GM20000 (cell line): ENCODE measurements at regions not wholly inside any gene's neighbourhood (a gene's known extent, or its start where the extent isn't known, plus 50 kb on each side); places are given as distances from the start of the nearest gene placed in this dataset.

Experiments used
- DNase-seq: peaks from one replicate; pipeline ENCODE4 v3.0.0; 2012; ENCODE audit warnings: low spot score
- TF ChIP-seq, protein P1 (sequence below): IDR thresholded peaks from 2 replicates; pipeline ENCODE4 v1.5.1; 2012; ENCODE audit warnings: mild to moderate bottlenecking, control low read depth; ENCODE audit errors: extremely low read depth, missing control alignments

DNA sequence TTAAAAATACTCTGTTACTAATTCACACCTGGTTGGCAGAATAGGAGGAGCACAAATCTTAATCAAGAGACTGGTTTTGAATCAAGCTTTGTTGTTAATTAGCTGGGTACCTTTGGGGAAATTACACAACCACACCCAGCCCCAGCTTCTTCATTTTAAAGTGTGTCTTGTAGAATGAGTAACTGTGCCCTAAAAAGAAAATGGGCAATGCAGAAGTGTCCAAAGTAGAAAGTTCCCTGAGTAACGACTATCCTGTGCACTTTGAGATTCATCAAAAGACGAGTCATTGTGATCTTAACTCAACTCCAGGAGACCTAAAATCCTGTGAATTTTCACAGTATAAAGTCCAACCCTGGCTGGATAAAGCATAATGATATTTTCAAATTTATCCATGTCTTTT, 792.3 kb upstream of the HS3ST1 start:
- TF ChIP-seq, protein P1, sequence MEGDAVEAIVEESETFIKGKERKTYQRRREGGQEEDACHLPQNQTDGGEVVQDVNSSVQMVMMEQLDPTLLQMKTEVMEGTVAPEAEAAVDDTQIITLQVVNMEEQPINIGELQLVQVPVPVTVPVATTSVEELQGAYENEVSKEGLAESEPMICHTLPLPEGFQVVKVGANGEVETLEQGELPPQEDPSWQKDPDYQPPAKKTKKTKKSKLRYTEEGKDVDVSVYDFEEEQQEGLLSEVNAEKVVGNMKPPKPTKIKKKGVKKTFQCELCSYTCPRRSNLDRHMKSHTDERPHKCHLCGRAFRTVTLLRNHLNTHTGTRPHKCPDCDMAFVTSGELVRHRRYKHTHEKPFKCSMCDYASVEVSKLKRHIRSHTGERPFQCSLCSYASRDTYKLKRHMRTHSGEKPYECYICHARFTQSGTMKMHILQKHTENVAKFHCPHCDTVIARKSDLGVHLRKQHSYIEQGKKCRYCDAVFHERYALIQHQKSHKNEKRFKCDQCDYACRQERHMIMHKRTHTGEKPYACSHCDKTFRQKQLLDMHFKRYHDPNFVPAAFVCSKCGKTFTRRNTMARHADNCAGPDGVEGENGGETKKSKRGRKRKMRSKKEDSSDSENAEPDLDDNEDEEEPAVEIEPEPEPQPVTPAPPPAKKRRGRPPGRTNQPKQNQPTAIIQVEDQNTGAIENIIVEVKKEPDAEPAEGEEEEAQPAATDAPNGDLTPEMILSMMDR = no peak

DNA sequence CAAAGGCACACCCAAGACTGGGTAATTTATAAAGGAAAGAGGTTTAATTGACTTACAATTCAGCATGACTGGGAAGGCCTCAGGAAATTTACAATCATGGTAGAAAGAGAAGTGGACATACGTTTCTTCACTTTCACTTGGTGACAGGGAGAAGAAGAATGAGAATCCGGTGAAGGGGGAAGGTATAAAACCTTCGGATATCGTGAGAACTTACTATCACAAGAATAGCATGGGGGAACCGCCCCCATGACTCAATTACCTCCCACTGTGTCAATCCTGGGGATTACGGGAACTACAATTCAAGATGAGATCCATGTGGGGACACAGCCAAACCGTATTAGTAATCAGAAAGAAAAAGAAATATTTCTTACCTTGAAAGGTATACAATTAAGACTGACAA, 782.9 kb upstream of the HS3ST1 start:
- no peak for DNase-seq
- TF ChIP-seq, protein P1 = no peak

More for the DNA sequence above, 792.3 kb upstream of the HS3ST1 start:
- no peak for DNase-seq

DNA sequence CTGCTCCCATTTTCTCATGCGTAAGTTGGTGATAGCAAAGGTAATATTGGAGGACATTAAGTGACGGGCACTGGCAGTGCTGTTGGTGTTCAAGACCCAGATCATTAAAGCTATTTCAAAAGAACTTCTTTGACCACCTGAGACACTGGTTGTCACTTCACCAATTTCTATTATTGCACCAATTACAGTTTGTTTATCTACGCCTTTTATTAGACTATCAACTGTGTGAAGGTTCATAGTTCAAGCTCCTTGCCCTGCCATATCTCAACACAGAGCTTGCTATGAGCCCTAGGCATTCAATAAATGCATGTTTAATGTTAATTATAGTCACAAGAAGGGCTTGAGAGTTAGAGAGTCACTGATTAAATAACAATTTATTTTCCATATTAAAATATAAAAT, 778.7 kb upstream of the HS3ST1 start:
- TF ChIP-seq, protein P1 = no peak

DNA sequence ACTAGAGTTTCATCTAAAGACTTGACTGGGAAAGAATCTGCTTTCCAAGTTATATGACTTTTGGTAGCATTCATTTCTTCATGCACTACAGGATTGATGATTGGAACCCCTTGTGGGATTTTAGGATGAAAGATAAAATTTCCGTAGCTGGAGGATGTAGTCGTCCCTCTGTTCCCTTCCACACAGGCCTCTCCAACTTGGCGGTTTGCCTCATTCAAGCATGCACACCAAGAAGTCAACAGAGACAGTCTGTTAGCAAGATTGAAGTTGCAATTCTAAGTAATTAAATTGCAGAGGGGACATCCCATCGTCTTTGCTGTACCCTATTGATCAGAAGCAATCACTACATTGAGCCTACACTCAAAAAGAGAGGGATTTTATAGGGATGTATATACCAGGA, 777.4 kb upstream of the HS3ST1 start:
- DNase-seq = no peak
- TF ChIP-seq, protein P1 = no peak

More for the DNA sequence above, 778.7 kb upstream of the HS3ST1 start:
- no peak for DNase-seq

DNA sequence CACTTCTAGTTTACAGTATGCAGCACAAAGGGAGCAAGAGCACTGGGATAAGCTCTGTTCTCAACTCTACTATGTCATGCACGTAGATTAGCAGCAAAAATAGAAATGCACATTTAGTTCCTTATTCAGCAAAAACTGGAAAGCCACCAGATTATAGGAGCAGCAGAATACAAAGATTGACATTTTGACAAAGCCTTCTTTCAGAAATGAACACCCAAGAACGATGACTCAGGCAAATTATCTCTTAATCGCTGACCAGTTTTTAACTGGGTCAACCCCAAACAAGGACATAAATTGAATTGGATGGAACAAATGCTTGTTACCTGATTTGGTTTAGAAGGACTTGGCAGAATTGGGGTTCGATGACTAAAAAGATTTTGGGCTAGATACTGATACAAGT, 775.3 kb upstream of the HS3ST1 start:
- TF ChIP-seq, protein P1 = no peak
- DNase-seq = no peak

DNA sequence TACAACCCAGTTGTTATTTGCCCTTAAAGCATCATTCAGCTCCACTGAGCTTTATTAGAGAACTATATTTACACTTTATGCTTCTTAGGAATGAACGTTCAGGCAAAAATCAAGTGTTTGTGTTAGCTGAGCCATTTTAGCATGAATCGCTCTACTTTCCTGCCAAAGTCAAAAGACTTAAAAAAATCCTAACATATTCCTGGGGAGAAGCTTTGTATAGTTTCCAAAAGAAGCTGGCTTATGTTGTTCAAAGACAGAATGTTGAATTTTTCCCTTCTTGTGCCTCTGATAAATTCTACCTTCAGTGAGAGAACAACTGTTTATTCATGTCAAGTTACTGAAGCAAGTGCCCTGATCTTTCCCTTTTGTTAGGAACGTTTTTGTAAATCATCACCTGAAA, 771.5 kb upstream of the HS3ST1 start:
- no peak for DNase-seq
- TF ChIP-seq, protein P1 = no peak

DNA sequence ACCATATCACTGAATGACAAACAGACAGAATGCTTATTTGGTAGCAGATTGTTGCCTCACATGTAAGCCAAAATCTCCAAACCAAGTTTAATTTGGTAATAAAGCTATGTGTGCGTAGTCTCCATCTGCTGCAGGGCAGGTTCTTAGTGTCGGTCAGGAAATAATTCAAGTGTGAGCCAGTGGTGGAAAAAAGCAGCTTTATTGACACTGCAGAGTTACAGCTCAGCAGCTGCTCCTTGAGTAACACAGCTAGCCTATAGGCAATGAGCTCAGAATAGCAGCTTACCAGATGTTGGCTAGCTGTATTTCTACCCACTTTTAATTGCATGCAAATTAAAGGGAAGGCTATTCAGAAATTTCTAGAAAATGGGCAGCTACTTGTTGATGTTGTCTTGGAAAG, 757.8 kb upstream of the HS3ST1 start:
- TF ChIP-seq, protein P1 = no peak
- DNase-seq = no peak
